HG02623 (cell line): ENCODE measurements at regions not wholly inside any gene's neighbourhood (a gene's known extent, or its start where the extent isn't known, plus 50 kb on each side); places are given as distances from the start of the nearest gene placed in this dataset.
"Not testable (repeated sequence)": the region's sequence is repeated elsewhere in the genome, so short reads cannot be mapped to it uniquely, and the experiment has no call there.

Experiments
- ATAC-seq: cut with Tn5 transposase; IDR thresholded peaks from one replicate; pipeline ENCODE4 v1.9.1; 2021; ENCODE audit warnings: moderate library complexity; ENCODE audit not compliant: unreplicated experiment

DNA sequence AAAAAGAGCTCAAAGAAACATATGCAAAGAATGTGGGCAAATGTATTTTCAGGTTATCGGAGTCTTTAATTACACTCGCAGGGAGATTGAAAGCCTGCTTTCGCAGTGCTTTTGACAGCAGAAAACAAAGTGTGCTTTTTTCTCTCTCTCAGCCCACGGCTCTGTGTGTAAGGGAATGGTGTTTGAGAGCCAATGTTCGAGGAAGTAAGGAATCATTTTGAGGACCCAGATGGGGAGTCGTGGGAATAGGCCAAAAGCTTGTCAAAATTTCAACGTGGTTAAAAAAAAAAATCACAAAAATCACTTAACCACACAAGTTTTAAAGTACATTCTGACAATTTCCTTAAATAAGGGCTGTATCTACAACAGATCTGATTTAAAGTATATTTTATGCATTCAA lies 197.1 kb upstream of the IRS2 start:
- ATAC-seq, result no peak

DNA sequence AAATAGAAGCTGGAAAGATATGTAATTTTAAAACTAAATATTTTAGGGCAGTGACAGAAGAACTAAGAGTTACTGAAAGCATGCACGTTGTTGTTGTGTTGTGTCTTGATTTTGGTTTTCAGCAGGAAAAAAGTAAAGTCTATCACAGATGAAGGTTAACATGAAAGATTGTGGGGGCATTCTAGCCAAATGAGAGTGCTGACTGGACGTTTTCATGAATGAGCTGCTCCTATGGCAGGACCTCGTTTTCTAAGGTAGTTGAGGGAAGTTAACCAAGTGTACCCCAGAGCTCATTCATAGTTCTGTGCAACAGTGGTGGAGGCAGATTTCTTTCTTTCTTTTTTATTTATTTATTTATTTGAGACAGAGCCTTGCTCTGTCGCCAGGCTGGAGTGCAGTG lies 194.6 kb upstream of the IRS2 start:
- no peak for ATAC-seq

GRCh38 chr13:109979676-109980075 lies 193.3 kb upstream of the IRS2 start:
- ATAC-seq, result not testable (repeated sequence)

DNA sequence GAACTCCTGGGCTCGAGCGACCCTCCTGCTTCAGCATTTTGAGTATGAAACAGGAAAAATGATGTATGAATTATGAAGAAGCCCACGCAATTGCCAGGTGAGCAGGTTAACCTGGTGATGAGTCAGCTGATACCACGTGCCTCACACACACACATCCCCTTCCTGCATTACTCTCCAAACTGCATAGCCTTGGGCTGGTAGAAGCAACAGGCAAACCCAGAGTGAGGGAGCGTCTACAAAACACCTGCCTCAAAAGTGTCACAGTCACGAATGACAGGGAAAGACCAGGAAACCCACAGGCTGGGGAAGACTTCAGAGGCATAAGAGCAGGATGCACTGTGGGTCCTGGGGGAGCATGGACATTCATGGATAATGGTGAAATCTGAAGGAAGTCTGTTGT lies 192.8 kb upstream of the IRS2 start:
- ATAC-seq, result no peak

DNA sequence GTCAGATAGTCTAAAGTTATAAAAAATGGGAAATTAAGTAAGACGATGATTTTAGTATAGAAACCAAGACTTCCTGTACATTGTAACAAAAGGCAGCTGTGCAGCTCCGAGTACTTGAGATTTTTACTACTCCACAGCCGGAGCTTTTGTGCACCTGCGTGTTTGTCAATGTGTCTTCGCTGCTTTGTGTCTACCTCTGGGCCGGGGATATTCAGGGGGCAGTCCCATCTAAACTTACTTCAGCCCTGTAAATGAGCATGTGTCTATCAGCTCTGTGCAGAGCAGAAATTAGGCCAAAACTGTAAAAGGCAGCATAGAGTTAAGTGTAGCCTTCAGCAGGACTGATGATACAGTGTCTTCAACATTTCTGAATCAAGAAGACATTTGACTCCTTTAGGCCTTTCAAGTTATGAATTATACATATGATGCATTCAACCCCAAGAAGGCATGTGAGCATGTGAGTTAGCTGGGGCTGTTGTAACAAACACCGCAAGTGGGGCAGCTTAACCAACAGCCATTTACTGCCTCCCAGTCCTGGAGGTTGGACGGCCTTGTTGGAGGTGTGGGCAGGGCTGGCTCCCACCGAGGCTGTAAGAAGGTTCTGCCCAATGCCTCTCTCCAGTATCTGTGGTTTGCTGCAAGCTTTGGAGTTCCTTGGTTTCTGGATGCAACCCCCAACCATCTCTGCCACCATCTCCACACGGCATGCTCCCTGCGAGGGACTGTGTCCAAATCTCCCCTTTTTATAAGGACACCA lies 191.0 kb upstream of the IRS2 start:
- no peak for ATAC-seq

DNA sequence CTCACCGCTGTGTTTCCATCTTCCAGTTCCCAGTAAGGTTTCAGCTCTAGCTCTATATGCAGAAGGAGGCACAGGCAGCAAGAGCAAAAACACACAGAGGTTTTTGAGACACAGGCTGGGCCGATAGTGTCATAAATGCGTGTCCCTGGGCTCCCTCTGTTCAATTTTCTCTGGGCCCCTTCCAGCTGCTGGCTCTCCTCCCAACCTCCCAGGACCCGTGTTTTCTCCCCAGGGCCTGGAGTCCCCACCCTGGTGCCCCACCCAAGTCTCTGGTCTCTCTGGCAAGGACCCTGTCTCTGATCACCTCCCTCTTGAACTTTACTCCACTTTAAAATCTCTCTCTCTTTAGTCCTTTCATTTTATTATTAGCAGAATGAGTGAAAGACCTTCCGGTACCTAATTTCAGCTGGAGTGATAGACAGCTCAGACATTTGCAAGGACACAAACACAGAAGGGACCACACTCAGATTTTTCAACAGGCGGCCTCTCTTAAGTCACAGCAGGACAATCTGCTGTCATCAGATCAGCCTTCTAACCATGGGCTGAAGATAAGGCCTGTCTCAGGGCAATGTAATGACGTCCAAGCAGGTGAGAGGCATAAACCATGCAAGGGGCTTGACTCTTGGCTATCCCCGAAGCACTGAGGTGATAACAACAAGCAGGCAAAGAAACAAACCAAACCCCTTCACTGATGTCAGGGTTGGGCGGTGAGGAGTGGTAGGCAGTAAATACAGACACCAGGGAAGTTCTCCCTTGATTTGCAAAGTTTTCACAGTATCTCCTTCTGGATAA lies 190.0 kb upstream of the IRS2 start:
- no peak for ATAC-seq

- no peak for ATAC-seq
Measured at GRCh38 chr13:109974354-109974753, 188.0 kb upstream of the IRS2 start.

DNA sequence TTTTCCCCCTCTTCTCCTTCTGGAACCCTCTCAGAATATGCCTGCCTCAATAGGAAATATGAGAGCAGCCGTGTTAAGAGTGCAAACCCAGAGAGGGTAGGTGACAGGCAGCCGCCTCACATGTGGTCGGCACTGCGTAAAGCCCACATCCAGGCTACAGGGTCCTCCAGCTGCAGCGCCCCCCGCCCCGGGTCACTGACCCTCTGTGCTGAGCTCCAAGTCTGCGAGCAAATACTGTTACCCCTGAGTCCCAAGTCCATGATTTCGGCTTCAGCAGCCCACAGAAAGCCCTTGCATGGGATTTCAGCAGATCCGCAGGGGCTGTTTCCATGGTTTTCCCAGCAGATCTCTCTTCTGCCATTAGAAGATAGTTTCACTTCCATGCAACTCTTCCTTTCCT lies 186.9 kb upstream of the IRS2 start:
- ATAC-seq, result no peak

- ATAC-seq, result no peak
Measured at GRCh38 chr13:109971456-109972090, 185.2 kb upstream of the IRS2 start.

GRCh38 chr13:109971006-109971405 lies 184.6 kb upstream of the IRS2 start:
- no peak for ATAC-seq

DNA sequence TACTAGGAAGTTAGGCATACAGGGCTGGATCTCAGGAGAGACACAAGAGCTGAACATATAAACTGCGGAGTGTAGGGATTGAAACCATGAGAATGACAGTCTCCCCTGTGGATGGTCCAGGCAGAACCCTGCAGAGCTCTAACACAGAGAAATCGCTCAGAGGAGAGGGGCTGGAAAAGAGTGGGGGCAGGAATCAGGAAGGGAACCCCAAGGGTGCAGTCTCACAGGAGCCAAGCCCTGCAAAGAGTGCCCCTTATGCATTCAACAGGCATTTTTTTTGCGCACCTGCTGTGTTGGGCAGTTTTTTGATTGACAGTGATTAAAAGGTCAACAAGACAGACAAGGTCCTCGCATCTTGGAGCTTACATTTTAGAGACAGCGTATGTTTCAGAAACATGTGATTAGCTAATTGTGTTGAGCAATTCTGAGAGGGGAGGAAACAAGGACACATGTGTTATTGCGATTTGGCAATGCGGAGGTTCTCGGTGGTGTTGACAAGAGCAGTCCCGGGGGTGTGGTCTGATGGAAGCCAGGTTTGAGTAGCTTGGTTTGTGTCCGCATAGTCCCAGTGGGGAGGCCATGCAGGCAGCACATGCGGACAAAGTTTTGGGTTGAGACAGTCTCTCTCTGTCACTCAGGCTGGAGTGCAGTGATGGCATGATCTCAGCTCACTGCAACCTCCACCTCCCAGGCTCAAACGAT lies 182.6 kb upstream of the IRS2 start:
- no peak for ATAC-seq

DNA sequence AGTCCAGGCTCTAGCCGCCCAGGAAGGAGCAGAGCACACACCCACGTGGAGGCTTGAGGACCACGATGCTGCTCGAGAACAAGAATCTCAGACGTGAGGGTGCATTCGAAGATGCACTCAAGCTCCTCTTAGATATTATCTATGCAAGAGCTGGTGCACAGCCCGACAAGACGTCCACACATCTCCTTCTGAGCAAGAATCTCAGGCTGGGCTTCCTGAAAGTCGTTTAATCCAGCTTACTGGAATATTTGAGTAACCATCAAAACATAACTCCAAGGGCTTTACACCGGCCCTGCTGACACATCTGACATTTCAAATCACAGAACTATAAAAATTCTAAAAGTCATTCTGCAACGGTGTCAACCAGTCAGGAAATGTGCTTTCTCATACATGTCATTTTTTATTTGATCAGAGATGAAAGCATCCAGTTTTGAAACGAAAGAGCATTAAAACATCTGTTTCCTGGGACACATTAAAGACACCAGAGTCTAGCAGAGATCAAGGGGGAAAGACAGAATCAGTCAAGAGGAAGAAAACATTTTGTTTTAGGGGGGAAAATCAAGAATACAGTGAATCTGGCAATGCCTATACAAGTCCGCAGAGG lies 177.7 kb upstream of the IRS2 start:
- no peak for ATAC-seq

- ATAC-seq, result no peak
Measured at GRCh38 chr13:109963384-109963783, 177.0 kb upstream of the IRS2 start.

DNA sequence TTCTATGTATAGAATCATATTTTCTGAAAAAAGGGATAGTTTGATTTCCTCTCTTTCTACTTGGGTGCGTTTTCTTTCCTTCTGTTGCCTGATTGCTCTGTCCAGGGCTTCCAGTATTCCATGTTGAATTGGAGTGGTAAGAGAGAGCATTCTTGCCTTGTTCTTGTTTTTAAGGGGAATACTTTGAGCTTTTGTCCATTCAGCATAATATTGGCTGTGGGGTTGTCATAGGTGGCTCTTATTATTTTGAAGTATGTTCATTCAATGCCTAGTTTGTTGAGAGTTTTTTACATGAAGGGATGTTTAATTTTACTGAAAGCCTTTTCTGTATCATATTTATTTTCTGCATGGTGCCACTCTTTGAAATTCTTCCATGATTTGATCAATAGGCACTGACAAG lies 173.5 kb upstream of the IRS2 start:
- no peak for ATAC-seq

DNA sequence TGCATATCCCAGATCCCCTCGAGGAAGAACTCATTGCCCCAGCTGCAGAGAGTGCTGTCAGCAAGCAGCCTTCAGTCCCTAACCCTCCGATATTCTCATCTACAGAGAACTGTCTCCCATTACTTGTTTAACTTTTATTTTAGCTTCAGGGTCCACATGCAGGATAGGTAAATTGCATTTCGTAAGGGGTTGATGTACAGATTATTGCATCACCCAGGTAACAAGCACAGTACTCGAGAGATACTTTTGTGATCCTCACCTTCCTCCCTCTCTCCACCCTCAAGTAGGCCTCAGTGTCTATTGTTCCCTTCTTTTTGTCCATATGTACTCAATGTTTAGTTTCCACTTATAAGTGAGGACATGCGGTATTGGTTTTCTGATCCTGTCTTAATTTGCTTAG lies 171.5 kb upstream of the IRS2 start:
- ATAC-seq, result no peak

- no peak for ATAC-seq
Measured at GRCh38 chr13:109955598-109955997, 169.2 kb upstream of the IRS2 start.

DNA sequence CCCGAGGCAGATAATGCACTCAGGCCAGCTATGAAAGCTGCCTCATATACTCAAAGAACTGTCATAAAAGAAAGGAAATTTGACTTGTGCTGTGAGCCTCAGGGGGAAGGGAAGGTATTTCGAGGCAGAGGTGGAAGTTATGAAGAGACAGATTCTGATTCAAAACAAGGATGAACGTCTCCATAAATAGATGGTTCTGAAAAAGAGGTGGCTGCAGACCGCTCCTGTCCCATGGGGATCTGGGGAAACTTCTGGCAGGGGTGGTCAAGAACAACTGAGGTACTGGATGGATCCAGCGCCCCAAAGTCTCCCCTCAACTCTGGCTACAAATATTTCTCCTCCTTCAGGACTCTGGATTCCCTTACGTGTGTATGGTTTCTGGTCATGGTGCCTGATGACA lies 168.1 kb upstream of the IRS2 start:
- ATAC-seq, result no peak

- no peak for ATAC-seq
Measured at GRCh38 chr13:109951491-109951890, 165.1 kb upstream of the IRS2 start.

DNA sequence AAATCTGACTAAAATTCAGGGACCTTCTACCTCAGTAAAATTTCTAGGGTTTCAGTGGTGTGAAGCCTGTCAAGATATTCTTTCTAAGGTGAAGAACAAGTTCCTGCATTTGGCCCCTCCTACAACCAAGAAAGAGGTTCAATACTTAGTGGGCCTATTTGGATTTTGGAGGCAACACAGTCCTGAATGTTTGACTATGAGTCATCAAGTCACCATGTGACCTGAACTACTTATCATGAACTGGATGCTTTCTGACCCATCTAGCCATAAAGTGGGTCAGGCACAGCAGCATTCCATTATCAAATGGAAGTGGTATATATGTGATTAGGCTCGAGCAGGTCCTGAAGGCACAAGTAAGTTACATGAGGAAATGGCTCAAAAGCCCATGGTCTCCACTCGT lies 163.0 kb upstream of the IRS2 start:
- ATAC-seq, result no peak

- no peak for ATAC-seq
Measured at GRCh38 chr13:109947006-109947405, 160.6 kb upstream of the IRS2 start.
